ENCODE measurements at regions not wholly inside any gene's neighbourhood (a gene's known extent, or its start where the extent isn't known, plus 50 kb on each side); places are given as distances from the start of the nearest gene placed in this dataset.

GRCh38 chr1:79478728-79479373 lies 472.3 kb upstream of the ADGRL4 start:
- no peak for TF ChIP-seq CTCF (IDR thresholded peaks at IDR 0.05; ENCODE audit: borderline replicate concordance, insufficient read depth, low read depth, low read length)
- no peak overlapping the region for H3K4me3 ChIP-seq (ENCODE audit: low read depth, low read length)

GRCh38 chr1:79478160-79478559 lies 471.6 kb upstream of the ADGRL4 start:
- no peak overlapping the region for H3K4me3 ChIP-seq (ENCODE audit: low read depth, low read length)
- no peak for TF ChIP-seq CTCF (IDR thresholded peaks at IDR 0.05; ENCODE audit: borderline replicate concordance, insufficient read depth, low read depth, low read length)

- no peak for TF ChIP-seq CTCF (IDR thresholded peaks at IDR 0.05; ENCODE audit: borderline replicate concordance, insufficient read depth, low read depth, low read length)
- H3K4me3 ChIP-seq (ENCODE audit: low read depth, low read length) = no peak overlapping the region
These were observed 465.6 kb upstream of the ADGRL4 start for GRCh38 chr1:79472067-79472656.

- TF ChIP-seq CTCF (IDR thresholded peaks at IDR 0.05; ENCODE audit: borderline replicate concordance, insufficient read depth, low read depth, low read length) = no peak
- no peak overlapping the region for H3K4me3 ChIP-seq (ENCODE audit: low read depth, low read length)
These were observed 462.6 kb upstream of the ADGRL4 start for GRCh38 chr1:79469139-79469538.

GRCh38 chr1:79460773-79461436 lies 454.4 kb upstream of the ADGRL4 start:
- TF ChIP-seq CTCF (IDR thresholded peaks at IDR 0.05; ENCODE audit: borderline replicate concordance, insufficient read depth, low read depth, low read length) = no peak
- H3K4me3 ChIP-seq (ENCODE audit: low read depth, low read length) = no peak overlapping the region

GRCh38 chr1:79457562-79458224 lies 451.2 kb upstream of the ADGRL4 start:
- H3K4me3 ChIP-seq (ENCODE audit: low read depth, low read length) = no peak overlapping the region
- no peak for TF ChIP-seq CTCF (IDR thresholded peaks at IDR 0.05; ENCODE audit: borderline replicate concordance, insufficient read depth, low read depth, low read length)

Measured in GM12875 (cell line).